Activated CD4-positive, alpha-beta T cell treated with anti-CD3 and anti-CD28 coated beads for 1 hour (primary cell): ENCODE measurements at regions not wholly inside any gene's neighbourhood (a gene's known extent, or its start where the extent isn't known, plus 50 kb on each side); places are given as distances from the start of the nearest gene placed in this dataset.

Source experiments
- DNase-seq: peaks from one replicate; pipeline ENCODE4 v3.0.0-alpha.2; 2020

DNA sequence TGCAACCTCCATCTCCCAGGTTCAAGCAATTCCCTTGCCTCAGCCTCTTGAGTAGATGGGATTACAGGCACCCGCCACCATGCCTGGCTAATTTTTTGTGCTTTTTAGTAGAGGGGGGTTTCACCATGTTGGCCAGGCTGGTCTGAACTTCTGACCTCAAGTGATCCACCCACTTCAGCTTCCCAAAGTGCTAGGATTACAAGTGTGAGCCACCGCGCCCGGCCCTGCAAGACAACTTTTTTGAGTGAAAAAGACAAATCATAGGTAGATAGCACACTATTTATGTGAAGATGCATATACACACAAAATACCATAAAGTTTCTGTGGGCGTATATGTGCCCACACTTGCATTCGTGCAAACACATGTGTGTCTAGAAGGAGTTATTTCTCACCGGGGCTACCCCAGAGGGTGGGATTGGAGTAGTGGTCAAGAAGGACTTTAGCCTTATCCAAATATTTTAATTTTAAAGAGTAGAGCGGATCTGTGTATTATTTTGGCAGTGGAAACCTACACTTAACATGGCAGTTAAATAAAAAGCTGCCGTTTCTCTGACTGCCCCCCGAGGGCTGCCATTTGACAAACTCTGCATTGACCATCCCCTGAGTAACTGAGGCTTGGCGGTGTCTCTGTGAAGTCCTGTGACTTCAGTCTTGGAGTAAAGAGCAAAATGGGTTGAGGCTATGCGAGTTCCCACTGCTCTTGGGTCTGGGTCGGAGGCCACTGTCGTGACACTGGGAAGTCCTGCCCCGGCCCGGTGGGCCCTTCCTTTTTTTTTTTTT lies 93.4 kb upstream of the PTCH1 start:
- no peak for DNase-seq

DNA sequence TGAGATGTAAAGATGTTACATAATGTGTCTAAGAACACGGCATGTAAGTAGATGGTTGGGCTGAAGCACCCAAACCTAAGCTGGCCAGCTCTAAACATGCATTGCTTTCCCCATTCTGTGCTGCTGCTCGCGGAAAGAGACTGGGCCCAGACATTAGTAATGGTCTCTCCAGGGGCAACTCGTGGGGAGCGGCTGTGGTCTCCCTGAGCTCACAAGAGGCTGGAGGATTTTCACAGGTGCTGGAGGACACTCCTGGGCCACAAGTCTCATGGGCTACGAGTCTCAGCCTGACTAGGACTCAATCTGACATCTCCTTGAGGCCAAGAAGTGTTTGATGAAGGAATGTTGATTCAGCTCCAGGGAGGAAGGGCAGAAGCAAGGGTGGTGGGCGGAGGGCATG lies 92.7 kb upstream of the PTCH1 start:
- no peak for DNase-seq

DNA sequence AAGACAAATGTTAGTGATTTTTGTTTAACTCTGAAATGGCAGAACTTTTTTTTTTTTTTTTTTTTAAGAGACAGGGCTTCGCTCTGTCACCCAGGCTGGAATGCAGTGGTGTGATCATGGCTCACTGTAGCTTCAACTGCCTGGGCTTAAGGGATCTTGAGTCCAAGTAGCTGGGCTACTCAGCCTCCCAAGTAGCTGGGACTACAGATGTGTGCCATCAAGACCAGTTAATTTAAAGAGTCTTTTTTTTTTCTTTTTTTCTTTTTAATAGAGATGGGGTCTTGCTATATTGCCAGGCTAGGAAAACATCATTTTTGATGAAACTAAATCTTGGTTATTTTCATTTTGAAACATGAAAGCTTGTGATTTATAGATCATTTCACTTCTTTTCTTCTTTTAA lies 91.6 kb upstream of the PTCH1 start:
- no peak for DNase-seq

DNA sequence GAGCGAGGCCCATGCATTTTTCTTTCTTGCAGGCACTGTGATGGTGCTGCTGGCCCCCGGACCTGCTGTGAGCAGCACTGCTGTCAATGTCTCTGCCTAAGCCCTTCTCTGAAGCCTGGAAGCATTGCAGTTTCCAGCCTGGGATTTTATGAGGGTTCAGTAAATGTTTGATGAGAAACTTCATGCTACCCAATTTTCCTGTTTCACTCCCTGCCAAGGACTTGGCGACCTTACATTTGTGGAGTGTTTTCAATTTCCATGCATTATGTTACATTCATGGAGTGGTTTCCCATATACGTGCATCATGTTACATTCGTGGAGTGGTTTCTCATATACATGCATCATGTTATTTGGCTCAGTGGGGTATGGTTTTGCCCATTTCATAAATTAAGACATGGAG lies 90.7 kb upstream of the PTCH1 start:
- DNase-seq: no peak

DNA sequence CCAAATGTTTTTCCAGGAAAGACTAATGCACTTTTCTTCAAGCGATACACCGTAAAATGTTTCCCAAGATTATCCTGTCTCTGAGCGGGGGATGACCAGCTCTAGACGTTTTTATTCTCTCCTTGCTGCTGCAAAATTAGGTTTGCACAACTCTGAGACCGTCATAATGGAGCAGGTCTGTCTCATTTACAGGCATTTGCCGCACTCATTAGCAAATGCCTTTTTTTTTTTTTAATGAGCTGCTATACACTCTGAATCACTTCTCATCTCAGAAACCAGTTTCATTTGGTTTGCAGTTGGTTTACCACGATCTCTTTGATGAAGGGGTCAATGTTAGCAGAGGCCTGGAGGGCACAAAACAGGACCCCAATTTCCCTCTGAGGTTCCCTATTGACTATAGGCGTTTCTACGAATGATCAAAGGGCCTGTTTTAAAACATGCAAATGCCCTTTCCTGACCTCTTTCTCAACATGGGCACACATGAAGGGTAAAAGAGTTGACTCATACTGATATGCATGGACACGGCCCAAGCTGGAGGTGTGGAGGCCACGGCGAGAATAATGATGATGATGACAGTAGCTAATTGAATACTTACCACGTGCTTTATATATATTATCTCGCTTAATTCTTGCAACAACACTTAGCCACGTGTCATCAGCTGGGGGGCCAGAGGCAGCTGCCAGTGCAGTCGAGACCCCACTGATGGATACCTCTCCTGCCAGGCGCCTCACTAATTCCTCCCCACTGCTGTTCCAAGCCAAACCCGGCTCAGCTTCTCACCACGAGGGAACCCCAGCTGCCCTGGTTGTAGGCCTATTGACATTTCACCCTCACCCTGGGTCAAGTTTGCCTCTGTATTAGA lies 89.9 kb upstream of the PTCH1 start:
- DNase-seq: no peak

DNA sequence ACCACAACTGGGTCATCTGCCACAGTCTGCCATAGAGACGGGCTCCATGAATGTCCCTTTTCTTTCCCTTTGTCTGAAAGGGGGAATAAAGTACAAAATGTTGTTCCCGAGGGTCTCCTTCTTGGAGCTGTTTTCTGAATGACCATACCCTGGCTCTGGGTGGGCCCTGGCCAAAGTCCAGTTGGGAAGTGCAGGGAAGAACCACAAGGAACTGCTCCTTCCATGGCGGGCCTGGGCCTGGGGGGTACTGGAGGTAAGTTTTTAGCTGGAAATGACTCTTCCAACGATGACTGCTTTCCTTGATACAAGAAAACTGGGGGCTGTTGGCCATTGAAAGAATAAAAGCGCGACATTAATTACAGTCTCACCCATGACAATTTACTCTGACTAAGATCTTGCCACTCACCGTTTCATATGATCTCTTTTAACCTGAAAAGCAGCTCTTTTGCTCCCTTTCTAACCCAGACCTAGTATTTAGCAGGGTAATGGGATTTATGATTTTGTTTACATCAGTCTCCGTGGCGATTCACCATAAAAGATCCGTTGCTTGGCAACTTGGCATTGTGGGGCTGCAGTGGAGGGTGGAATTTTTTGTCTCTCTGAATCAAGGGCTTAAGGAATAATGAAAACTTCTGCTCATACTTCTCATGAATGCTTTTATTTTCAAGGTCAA lies 89.2 kb upstream of the PTCH1 start:
- no peak for DNase-seq

DNA sequence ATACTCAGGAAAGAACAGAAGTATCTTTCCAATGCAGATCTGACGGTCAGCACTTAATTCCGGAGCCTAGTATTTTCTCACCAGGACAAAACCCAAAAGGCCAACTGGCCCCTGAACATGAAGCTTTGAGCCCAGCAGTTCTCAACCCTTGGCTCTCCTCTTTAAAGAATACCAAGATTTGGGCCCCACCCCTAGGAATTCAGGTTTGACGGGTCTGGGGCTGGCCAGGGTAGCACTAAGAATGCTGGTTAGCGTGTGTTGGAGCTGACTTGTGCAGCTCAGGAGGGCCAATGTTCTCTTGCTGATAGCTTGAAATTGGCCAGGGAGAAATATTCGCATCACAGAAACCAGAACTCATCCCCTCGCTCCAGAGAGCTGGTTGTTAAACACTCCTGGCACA lies 88.3 kb upstream of the PTCH1 start:
- no peak for DNase-seq

DNA sequence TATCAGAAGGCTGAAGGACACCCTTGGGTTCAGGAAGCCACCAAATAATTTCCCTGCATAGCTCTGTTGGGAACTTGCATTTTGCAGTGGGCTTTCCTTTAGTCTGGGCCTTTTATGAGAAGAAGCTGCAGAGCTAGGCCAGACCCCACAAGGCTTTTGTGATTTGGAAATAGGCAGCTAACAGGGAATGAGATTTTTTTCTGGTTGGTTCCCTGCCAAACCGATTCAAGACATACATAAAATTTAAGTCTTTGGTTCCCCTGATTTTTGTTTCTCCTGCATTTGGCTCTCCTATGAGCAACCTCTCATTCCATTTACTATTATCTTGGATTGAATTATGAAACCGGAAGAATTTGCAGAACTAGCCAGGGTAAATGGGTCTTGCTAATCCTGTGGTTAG lies 81.5 kb upstream of the PTCH1 start:
- no peak for DNase-seq

DNA sequence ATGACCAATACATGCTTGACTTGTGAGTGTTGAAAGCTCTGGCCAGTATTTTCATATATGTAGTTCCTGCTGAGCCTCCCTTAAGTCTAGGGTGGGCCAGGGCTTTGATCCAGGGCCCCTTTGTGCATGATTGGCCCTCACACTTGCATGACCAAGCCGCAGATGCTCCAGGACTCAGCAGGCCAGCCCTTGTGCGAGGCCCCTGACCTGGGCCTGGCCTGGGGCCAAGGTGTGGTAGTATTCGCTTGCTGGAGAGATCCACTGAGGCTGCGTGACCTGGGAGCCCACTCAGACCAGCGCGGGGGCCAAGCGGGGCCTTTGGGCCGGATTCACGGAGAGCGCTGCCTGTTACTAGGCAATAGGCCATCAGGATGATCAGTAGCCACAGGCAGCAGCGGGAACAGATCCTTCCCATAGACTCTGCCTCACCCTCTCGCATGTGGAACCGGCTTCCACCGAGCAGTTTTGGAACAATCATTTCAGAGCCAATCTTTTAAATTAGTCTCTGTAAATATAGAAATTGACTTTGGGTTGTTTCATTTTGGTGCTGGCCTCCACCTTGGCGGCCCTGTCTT lies 79.0 kb upstream of the PTCH1 start:
- DNase-seq: no peak

DNA sequence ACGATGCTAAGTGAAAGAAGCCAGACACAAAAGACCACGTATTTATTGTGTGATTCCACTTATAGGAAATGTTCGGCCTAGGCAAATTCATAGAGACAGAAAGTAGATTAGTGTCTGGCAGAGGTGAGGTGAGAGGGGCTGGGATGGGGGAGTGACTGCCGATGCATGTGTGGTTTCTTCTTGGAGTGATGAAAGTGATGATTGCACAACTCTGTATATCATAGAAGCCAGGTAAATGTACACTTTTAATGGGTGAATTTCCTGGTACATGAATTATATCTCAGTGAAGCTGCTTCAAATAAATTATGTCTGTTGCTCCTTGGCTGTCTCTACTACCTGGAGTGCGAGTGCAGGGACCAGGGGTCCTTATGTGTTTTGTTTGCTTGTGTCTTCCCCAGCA lies 76.2 kb upstream of the PTCH1 start:
- no peak for DNase-seq

DNA sequence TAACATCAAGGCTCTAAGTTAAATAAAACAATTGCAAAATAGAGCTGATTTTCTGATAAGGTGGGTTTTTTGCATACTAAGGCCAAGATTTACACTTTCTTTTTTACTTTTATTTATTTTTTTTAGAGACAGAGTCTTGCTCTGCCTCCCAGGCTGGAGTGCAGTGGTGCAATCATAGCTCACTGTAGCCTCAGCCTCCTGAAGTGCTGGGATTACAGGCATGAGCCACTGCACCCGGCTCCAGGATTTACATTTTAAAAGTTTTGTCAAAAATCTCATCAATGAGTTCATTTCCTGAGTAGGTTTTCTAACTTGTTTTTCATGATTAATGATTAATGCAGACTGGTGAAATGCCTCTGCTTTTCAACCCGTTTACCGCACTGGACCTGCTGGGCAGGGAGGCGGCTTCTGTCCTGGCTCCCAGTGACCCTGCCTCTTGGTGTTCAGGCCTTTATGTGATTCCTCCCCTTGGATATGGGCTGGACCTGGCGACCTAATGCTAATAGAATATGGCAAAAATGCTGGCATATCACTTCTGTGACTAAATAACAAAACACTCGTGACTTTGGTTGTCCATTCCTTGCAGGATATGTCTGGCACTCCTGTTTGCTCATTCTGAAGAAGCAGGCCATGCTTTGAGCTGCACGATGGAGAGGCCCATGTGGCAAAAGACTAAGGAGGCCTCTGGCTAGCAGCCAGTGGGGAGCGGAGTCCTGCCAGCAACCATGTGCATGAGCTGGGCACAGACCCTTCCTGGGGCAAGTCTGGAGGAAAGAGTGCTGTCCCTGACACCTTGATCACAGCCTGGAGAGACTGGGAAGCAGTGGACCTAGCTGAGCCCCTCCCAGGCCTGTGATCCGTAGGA lies 72.2 kb upstream of the PTCH1 start:
- DNase-seq: no peak

DNA sequence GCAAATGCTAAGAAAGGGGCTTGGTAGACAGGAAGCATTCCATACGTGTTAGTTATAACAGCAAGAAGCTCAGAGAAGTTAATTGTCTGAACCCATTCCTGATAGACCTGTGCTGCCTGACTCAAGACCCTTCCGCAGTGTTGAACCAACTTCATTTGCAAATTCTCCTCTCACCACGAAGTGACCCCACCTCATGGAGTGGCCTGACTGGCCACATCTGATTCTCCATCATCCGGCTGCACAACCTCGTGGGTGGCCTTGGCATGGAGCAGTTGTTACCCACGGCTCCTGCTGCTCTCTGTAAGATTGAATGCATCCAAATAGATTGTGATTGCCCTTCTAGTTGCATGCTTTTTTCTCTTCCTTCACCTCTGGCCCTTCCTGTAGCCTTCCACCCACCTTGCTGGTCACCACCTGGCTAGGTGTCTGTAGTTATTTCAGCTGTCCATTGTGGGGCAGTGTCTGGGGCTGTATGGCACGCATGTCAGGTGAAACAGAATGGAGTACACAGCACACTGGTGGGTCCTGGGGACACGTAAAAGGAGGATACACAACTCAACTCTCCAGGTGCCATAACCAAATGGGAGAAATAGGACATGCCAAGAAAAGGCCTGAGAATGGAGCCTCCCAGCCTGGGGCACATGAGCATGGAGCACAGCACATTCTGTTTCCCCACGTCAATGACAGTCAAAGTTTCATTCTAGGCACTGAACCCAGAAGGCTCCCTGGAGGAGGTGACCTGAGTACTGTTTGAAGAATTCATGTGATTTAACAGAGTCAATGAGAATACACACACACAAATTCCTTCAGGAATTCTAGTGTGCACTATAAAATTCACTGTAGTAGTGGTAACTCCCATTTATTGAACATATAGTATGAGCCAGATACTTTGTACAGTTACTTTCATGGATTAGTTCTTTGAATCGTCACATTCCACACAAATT lies 70.5 kb upstream of the PTCH1 start:
- DNase-seq: no peak

DNA sequence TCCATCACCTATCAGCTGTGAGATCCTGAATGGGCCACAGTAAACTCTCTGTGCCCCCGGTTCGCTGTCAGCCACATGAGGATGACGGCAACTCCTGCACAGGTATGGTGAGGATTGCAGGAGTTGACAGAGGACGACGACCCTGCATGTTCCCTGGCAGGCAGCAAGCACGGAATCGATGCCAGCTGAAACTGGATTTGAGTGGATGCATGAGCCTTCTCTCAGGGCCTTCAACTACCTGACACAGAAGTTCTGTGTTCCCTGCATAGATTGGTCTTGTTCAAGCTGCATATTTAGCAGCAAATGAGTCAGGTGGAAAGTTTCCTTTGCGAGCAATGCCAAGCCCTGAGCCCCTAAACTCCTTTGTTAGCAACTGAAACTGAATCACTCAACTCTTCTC lies 69.6 kb upstream of the PTCH1 start:
- no peak for DNase-seq

DNA sequence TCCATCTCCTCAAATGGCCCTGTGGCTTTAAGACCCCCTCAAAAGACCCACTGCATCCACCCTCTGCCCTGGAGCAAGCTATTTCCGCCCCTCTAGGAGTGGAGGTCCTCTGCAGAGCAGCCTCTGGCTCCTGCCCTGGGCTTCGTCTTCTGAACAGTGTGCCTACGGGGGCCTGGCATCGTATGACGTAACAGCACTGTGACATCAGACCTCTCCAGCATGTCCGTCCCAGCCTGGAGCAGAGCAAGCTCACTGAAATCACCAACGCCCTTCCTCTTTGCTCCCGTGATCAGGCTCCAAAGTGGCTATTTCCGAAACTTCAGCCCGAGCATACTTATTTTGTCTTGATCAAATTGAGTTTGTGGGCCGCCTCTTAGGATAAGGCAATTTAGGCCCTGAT lies 69.1 kb upstream of the PTCH1 start:
- no peak for DNase-seq

DNA sequence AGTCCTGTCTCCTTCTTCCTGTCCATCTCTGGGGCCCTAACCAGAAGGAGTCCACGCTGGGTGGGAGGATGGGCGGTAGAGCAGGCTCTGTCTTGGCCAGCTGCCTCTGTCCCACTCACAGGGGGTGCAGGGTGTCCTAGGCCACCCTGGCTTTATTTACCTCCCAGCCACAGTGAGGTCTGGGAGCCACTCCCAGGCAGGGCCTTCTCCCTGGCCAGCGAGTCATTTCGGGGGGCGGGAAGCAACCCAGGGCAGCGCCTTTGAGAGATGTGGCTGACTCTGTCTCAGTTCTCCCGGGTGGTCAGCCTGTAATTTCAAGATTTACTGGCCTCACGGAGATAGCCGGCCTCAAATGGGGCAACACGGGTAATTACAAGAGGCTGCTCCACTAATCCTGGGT lies 67.4 kb upstream of the PTCH1 start:
- no peak for DNase-seq

DNA sequence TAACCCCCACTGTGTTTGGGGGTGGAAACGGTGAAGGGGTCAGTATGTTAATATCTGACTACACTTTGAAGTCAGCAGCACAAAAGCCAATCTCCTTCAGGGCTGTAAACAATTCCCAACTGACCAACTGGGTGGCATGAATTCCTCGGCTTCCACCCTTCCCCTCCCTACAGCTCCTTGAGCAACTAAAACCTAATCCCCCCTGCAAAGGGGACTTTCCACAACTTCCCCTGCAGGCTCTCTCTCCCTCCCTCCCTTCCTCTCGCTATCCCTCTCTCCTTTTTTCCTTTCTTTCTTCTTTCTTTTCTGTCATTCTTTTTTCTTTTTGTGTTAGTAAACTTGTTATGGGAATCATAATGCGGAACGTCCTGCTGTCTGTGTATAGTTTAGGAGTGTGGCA lies 65.1 kb upstream of the PTCH1 start:
- DNase-seq: no peak

DNA sequence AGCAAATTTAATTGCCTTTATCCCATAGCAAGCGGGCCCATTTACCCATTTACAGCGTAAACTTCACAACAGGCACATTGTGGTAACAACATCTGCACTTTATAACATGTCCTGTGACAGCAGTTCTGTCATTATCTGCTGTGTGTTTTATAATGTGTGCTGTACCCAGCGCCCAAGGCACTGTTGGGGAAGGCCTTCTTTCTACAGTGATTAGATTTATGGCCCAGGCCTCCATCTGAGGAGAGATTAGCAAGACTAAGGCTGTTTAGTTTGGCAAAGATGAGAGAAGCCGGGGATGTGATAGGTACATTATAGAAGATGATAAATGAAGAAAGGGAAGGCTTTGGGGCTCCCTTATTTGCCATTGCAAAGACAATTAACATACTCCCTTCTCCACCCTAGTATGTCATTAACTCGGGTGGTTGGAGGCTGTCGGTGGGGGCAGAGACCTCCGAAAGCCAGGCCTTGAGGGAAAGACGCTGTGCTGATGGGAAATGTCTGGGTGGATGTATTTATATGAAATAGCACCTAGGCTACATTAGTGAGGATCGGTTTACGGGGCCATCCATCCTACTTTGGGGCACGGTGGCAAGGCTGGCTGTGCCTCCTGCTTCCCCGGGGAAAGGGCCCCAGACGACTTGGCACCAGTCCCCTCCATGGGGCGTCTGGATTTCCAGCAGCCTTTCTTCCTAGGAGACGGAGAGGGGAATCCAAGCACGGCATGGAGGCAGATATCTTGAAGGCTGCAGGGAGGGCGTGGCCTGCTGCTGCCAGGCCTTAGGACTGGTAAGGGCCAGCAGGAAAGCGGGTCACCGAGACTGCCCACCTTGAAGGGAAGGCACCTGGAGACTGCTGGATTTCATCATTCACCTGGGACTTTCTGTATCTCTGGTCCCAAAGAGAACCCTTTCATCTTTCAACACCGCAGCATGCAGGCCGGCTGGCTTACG lies 64.3 kb upstream of the PTCH1 start:
- no peak for DNase-seq

DNA sequence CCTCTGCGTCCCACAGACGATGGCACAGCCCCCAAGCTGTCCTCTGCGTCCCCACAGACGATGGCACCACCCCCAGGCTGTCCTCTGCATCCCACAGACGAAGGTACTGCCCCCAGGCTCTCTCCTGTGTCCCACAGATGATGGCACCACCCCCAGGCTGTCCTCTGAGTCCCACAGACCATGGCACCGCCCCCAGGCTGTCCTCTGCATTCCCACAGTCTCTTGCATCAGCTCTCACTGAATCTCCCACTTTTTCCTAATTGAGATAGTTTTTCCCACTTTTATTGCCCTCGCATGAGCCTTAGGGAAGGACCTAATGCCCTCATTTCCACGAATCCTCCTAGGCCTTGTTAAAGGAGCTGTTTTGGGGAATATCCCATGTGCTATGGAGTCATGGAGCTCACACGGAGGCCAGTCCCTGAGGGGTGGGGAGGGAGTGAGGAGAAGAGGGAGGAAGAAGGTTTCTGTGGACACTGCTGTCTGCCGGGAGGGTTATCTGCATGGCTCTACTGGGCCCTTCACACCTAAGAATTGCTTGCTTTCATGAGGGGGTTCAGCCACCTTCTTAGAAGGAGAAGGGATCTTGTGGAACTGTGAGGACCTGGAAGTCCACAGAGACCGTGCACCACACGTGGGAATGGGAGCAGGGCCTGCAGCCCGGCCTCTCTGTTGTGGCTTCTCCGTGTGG lies 58.2 kb upstream of the PTCH1 start:
- DNase-seq: no peak

DNA sequence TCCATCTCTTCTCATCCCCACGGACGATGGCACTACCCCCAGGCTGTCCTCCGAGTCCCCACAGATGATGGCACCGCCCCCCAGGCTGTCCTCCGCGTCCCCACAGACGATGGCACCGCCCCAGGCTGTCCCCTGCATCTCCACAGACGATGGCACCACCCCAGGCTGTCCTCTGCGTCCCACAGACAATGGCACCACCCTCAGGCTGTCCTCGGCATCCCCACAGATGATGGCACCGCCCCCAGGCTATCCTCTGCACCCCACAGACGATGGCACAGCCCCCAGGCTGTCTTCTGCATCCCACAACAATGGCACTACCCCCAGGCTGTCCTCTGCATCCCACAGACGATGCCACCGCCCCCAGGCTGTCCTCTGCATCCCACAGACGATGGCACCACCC lies 57.4 kb upstream of the PTCH1 start:
- no peak for DNase-seq

DNA sequence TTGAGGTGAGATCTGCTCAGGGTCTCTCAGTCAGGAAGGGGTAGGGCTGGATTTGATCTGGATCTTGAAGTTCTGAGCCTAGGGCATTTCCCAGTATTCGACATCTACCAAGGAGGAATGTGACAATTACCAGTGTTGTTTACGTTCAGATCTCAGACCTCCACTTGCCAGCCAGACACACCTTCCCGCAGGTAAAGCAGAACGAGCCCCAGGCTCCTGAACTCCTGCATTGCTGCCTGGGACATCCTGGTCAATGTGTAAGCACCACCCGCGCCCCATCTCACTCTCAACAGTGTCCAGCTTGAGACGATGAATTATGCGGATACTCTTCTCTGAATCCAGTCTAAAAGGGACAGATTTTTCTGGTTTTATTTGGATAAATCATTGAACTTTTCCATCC lies 56.7 kb upstream of the PTCH1 start:
- no peak for DNase-seq
